SH-SY5Y (cell line): ENCODE measurements at regions not wholly inside any gene's neighbourhood (a gene's known extent, or its start where the extent isn't known, plus 50 kb on each side); places are given as distances from the start of the nearest gene placed in this dataset.

ENCODE experiments used
- GATA2 ChIP-seq: IDR thresholded peaks from 2 replicates; pipeline ENCODE4 v1.6.1; 2011; ENCODE audit warnings: mild to moderate bottlenecking, low read depth, low read length
- GATA3 ChIP-seq: IDR thresholded peaks from 2 replicates; pipeline ENCODE4 v1.6.1; 2011; ENCODE audit warnings: low read depth, mild to moderate bottlenecking, low read length, moderate library complexity

DNA sequence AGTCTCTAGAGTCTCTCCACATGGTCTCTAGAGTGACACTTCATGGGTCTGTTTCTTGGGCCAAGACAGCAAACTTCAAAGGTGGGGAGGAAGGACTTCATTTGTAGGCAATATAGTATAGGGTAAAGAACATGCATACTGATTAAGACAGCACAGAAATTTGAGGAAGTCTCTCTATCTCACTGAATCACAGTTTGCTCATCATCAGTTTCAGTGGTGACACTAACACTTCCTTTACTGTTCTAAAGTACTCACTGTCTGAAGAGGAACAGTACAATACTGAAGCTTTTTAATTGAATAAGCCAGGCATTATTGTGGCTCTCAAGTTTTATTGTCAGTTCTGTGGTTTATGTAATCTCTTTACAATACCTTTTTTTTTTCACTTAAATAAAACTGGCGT is 656.4 kb upstream of the CDH8 start:
- no peak for TF ChIP-seq GATA2
- no peak for TF ChIP-seq GATA3
